UCSD-AML1 (cell line): ENCODE measurements at regions not wholly inside any gene's neighbourhood (a gene's known extent, or its start where the extent isn't known, plus 50 kb on each side); places are given as distances from the start of the nearest gene placed in this dataset.

Source experiments
- DNase-seq: peaks from one replicate; lab custom pipeline; 2025; ENCODE audit not compliant: unreplicated experiment; lab: John Stamatoyannopoulos, UW

DNA sequence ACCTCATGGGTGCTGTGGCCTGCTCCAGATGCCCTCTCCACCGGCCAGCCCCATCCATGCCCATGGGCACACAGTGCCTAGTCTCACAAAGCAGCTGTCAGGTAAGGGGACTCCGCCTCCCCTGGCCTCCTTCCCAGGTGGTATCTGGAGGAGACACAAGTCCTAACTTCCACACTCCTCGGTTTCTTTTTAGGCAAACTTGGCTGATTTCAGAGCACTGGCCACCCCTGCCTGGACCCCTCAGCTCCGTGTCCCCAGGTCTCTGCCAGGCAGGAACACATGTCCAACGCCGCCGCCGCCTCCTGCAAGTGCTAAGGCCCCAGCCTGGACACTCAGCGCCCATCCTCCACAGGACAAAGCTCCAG lies 324.1 kb upstream of the DIO3 start:
- no peak for DNase-seq

DNA sequence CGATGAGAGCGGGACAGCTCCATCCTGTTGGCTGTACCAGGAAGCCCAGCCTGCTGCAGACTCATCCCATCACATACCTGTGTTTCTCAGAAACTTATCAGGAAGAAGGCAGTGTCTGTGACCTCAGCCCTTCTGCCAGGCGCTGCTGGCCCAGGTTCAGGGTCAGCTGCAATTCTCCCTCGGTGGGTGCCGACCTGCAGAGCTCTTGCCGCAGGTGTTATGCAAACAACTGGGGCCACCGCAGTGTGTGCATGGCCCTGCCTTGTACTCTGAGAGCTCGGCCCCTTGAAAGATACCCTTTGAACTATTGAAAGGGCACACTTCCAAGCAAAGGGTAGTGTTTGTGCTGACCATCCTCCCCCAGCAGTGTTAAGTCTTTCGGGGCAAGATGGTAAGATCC lies 322.2 kb upstream of the DIO3 start:
- no peak for DNase-seq

DNA sequence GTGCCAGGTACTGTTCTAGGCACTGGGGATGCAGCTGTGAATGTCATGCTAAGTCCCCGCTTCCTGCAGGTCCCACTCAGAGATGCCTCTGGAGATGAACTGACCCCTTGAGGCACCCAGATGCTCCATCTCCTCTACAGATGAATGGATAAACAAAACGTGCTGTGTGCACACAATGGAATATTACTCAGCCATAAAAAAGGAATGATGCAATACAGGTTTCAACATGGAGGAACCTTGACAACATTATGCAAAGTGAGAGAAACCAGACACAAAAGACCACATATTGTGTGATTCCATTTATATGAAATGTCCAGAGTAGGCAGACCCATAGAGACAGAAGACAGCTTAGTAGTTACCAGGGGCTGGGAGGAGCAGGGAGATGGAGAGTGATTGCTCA lies 320.1 kb upstream of the DIO3 start:
- no peak for DNase-seq

DNA sequence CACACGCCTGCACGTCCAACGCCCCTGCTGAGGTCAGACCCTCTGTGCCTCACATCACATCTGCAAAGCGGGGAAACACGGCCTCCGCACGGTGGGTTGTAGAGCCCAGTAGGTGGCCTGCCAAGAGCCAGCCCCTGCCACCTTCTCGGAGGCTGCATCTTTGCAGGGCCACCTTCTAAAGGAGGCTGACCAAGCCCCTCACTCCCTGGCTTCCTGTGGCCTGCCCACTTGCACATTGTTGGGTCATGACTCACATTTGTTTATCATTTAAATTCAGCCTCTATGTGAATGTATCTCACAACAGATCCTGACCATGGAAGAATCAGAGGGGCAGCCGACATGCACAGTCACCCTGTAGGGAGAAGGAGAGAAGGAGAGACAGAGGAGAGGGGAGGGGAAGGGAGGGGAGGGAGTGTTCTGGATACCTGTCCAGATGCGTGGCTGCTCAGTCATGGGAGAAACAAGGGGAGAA lies 319.5 kb upstream of the DIO3 start:
- no peak for DNase-seq

DNA sequence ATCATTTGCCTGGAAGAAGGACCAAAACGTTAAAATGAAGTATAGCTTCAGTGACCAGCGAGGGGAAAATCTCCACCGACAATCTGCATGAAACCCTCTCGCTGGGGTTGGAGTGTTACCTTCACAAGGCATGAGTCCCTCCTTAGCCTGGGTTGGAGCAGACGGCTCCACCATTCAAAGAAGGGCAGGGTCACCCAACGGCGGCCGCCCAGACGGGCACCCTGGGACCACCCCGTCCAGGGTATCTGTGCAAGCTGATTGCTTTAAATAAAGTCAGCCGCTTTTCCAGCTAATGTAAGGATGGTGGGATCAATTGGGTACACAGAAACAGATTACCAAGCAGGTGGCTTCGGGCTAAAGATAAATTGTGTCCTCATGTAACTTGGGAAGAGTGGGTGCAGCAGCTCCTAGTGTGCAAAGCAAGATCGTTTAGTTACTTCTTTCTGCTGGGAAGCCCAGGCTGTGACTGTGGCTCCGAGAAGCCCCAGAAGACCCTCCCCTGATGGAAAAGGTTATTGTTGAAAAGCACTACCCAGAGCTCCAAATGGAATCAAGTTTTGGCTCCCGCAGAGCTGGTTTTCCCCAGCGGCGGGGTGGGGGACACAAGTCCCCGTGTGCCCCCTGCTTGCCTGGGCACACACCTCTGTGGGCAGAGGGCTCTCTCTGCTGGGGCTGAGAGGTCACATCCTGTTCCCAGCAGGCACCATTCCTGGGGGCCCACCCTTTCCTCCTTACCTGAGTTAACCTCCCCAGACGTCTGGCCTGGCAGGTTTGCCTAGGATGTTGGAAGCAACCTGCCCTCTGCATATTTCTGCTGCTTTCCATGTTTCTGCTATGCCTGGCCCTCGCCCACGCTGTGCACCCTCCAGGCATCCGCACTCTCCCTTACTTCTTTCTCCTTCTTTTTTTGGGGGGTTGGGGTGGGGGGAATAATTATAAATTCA lies 318.6 kb upstream of the DIO3 start:
- DNase-seq = no peak

DNA sequence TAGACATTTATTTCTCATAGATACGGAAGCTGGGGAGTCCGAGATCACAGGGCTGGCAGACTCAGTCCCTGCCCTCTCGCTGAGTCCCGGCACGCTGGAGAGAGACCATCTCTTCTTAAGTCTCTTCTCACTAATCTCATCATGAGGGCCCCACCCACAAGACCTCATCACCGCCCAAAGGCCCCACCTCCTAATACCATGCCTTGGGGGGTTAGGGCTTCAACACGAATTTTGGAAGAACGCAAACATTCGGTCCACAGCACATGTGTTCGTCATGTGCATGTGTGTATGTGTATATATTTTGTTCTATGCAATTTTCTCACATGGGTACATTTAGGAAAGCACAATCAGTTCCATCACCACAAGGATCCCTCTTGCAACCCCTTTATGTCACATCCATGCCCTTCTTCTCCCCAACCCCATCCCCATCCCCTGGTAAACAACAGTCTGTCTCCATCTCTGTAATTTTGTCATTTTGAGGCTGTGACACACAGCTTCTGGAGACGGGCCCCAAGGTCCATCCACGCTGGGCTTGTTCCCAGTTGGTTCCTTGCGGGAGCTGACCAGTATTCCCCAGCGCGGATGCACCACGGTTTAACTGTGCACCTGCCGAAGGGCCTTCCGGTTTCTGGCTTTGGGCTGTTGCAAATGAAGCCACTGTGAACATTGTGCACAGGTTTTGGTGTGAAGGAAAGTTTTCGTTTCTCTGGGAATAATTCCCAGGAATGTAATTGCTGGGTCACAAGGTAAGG lies 317.5 kb upstream of the DIO3 start:
- DNase-seq = no peak

DNA sequence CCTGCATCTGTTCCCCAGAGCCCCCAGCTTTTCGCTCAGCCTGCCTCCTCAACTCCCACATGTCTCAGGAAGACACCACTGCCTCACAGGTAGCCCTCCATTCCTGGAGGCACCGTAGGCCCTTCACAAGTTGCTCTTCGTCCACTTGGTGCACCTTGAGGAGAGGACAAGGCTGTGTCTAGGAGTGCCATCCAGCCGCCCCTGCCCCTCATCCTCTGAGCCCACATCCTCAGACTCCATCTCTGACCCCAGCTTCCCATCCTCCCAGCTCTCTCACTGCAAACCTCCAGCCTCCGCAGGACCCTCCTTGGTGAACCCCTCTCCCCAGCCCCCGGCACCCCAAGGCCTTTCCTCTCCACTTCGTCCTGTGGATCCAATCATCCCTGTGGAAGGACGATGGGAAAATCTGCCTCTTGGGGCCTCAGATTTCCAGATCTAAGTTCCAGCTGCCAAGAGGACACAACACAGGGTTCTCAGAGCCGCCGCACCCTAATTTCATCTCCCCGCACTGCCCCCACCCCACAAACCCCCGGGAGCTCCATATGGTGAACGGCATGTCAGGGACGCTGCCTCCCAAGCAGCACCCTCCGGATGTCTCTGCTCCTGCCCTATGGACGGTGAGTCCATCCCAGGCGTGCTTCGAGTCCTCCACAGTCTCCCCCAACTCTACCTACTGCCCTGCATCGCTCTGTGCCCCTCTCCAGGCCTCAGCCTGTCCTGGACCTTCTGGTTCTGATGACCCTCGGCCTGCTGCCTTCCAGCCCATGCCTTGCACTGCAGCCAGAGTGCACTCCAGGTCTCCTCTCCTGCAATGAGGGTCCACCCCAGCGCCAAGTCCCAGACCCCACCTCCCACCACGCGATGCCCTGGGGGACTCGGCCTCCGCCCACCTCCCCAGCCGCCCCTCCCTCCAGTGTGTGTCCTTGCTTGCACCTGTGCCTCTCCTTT lies 314.1 kb upstream of the DIO3 start:
- DNase-seq = no peak

DNA sequence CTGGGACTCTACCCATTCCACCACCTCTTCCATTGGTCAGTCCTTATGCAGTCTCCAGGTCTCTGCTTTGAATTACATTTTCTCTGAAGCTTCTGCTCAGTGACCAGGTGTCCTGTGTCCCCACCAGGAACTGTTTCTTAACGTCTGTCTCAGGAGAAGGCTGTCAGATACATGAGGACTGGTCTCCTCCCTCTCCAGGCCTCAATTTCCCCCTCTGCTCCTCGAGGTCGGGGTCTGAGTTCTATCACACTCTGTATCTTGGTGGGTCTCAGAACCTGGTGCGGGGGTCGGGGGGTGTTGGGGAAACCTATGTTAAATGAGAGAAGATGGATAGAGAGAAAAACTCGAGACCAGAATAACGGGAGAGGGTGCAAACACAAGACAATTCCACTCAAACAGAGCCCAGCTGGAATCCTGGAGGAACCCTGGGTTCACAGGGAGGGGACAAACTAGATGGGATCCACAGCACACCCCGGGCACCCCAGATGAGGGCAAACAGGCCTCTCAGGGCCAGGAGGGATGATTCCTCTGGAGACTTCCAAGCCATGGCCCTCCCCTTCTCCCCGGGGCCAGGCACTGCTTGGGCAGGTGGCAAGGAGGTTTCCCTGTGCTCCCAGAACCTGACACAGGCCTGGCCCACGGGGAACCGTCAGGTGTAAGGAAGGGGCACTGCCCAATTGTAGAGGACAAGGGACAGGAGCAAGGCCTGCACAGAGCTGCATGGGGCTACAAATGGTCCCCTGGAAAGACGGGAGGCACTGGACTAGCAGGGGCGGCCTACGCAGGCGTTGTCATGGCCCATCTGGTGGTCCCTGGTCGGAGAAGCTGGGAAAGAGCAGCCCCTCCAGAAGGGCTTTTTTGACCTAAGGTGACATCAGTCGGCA lies 313.2 kb upstream of the DIO3 start:
- DNase-seq = no peak

DNA sequence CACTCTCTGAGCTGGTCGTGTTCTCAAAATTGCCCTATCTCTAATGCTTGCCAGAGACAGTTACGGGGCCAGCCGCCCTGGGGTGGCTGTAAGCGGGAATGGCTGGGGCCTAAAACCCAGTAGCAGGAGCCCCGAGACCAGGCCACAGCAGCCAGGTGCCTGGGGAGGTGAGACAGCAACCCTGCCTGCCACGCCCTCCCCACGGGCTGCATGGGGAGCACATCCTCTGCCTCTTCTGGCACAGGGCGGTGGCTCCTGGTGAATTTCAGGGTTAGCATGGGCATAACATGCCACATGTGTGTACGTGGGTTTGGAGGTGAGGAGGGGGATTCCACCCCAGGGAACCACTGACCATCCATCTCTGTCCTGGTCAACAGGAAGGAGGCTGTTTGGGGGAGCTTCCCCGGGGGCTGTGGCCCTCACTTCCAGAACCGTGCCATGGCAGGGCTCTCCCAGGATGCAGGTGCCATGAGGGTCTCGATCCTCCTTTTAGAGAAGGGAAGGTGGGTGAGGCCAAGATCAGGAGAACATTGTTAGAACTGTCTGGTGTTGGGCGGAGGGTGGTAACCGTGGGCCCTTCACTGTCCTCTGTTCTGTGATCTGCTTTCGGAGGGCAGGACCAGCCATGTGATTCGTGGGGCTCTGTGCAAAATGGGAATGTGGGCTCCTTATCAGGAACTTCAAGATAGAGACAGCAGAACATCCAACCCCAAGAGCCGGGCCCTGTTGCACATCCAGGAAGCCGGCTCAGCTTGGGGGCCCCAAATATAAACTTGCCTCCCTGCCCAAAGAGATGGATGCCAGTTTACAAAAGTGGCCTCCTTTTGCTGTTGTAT lies 312.2 kb upstream of the DIO3 start:
- DNase-seq = no peak

DNA sequence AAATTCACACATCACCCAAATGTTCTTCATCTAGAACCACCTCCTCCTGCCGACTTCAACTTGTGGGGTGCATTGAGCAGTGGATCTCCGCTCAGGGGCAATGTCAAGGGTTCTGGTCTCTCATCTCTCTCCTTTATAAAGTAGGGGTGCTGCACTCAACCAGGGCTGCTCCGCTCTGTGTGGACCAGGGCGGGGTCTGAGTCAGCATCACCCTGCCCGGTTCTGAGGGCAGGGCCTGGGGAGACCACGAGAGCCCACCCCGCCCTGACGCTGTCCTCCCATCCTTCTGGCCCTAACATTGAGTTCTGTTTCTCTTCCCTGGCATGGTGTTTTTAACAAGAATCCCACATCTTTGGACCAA lies 311.6 kb upstream of the DIO3 start:
- no peak for DNase-seq

DNA sequence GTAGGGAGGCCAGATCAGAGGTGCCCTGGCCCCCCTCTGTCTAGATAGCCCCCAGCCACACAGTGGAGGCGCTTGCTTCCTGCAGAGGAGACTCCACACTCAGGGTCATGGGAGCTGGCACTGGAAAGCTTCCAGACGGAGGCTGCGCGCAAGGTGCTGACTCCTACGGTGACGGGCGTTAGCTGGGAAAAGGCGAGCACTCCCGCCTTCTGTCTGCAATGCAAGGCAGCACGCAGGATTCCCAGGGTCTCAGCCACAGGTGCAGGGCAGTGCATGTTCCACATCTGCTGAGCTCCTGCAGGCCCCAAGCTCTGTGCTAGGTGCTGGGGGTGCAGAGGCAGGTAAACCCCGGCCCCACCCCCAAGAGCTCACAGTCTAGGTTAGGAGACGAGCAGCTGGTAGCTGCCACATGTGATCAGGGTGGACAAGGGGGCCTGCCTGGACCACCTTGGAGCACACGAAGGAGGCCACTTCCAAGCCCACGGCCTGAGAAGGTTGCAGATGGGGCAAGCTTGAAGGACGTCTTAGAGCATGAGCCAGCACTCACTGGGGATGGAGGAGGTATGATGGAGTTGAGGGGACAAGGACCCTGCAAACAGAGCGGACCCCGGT lies 310.9 kb upstream of the DIO3 start:
- DNase-seq = no peak

DNA sequence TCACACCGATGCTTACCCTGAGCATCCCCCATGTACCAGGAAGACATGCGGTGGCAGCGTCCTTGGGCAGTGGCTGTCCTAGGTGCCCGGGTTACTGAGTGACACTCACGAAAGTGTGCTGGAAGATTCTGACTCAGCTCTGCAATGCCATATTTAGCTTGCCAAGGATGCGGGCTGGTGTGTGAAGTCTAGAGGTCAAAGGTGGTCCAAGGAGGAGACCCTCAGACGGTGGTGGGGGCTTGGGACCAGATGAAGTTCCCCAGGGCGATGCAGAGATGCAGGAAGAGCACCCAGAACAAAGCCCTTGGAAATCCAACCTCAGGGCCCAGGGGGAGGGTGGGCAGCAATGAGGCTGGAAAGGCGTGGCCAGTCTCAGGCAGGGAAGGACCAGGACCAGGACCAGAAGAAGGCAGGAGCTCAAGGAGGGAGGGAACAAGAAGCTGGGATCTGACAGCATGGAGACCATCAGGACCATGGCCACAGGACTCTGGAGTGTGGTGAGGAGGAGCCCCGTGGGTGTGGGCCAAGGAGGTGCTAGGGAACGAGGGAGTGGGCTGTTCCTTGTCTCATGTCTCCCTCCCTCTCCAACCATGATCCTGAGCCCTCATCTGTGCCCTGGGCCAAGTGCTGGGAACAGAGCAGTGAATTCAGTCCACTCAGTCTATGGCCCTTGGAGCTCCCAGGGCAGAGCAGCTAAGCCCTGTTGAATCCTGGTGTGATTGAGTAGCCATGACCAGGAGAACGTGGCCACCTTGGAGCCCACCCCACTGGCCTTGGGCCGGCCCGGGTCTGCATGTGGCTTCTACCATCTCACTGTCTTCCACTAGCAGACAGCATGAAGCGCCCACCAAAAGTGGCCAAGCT lies 310.1 kb upstream of the DIO3 start:
- no peak for DNase-seq

DNA sequence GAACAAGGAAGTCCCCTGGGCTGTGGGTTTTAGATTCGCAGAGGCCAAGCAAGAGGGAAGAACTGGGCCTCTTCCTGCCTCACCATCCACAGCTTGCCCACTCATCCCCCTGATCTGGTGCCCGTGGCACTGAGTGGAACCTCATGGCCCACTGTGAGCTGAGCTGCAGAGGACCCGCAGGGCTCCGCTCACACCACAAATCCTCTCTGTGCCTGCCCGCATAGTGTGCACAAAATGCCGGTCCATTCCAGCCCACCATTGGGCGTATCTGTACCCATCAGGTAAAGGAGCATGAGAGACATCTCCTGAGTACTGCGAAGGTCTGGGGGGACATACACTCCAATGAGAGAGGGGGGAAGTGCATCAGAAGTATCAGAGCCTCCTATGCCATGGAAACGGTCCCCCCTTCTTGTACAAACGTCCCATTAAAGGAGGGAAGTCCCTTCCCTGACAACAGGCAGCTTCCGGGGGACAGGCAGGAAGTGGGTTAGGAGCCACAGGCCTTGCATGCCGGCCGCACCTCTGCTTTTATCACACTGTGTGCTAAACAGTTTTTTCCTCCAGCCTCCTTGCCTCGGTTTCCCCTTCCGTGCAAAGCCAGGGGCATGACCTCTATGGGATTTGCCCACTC lies 309.4 kb upstream of the DIO3 start:
- no peak for DNase-seq

DNA sequence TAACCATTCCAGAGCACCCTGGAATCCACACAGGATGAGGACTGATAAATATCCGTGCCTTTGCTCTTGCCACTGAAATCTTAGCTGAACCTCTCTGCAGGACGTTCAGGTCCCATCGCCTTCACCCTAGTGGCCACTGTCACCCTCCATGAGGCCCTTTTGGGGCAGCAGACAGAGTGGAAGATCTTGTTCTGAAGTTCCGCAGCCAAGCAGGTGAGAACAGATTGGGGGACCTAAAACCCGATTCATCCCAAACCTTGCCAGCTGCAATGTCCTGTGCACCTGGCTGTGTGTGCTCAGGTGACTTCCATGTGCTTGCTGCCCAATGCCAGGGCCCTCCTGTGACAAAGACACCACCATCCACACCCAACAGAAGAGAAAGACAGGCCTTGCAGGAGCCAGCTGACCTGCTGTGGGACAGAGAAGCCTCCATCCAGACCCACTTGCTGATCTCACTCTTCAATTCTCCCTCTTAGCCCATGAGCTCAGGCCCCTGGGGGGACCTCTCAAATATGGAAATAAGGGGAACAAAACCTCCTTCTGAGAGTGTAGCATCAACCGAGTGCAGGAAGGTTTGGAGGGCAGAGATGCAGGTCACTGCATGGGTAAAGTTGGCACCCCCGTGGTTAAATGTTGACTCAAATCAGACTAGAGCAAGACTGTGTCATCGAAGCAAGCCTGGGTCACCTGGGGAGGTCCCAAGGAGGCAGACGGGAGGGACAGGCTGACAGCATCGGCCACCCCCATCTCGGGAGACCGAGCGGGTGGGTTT lies 308.7 kb upstream of the DIO3 start:
- no peak for DNase-seq

DNA sequence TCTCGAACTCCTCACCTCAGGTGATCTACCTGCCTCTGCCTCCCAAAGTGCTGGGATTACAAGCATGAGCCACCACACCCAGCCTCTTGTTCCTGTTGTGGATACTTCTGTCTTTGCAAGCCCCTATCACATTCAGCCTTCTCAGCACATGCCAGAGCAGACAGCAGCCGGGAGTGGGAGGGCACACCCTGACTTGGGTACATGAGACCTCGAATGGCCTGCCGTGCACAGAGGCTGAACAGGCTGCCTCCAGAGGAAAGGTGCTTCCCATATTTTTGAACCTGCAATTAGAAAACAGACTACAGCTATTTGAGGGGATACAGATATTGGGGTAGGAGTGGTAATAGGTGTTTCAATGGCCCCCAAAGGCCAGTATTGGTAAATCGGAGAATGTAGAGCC lies 307.3 kb upstream of the DIO3 start:
- DNase-seq = no peak

DNA sequence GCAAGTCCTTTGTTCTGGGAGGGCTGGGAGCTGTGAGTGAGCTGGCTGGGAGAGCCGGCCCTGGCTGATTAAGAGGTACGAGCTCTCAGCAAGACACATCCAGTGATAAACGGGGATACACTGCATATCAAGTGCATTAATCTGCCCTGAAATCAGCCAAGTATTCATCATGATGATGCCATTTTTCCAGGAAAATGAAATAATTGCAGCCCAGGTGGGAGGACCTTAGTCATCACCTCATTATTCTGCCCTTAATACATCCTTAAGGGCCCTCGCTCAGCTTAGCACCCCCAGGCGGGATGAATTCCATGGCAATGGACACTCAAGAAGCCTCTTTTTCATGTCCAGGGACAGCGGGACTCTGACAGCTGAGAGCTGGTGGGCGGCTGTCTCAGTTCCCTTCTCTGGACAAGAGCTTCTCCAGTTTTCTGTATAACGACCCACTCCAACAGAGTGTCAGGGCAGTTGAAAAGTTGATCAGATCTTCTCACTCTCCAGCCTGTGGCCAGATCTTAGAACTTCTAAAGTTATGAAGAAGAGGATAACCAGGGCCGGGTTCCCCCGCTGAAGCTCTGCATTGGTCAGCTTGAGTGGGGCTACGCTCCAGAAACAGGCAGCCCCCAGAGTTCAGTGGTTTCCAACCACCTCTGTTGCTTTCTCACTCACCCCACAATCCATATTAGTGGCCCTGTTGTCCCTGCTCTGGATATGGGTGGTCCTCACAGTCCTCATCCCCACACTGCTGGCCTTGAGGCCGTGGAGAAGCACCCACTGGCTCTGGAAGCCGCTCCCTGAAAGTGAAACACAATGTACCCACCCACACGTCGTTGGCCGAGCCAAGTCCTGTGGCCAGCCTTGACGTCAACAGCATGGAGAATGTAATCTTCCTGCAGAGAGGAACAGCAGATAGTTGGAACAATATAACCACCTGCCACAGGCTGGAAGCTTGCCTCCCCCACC lies 306.2 kb upstream of the DIO3 start:
- no peak for DNase-seq
